Mesendoderm (in vitro differentiated cells): ENCODE measurements at regions not wholly inside any gene's neighbourhood (a gene's known extent, or its start where the extent isn't known, plus 50 kb on each side); places are given as distances from the start of the nearest gene placed in this dataset.
"Not testable (repeated sequence)": the region's sequence is repeated elsewhere in the genome, so short reads cannot be mapped to it uniquely, and the experiment has no call there.

Experiments used
- DNase-seq: peaks from one replicate; pipeline ENCODE4 v3.0.0; 2013
- H2AK5ac ChIP-seq: 2 replicates; pipeline ENCODE4 v1.6.1; 2013; ENCODE audit warnings: low read length, inconsistent platforms
- H2BK120ac ChIP-seq: 2 replicates; pipeline ENCODE4 v1.6.1; 2013; ENCODE audit warnings: low read depth, mild to moderate bottlenecking, low read length, moderate library complexity, mixed read lengths
- H2BK15ac ChIP-seq: replicated peaks from 2 replicates; pipeline ENCODE4 v1.6.1; 2013; ENCODE audit warnings: low read depth, mild to moderate bottlenecking, moderate library complexity
- H2BK5ac ChIP-seq: 2 replicates; pipeline ENCODE4 v1.6.1; 2013; ENCODE audit warnings: low read length, inconsistent platforms
- H3K18ac ChIP-seq: 2 replicates; pipeline ENCODE4 v1.6.1; 2013; ENCODE audit warnings: mild to moderate bottlenecking, low read length, mixed read lengths
- H3K23ac ChIP-seq: one replicate; pipeline ENCODE4 v1.6.1; 2013; ENCODE audit warnings: low read length
- H3K27ac ChIP-seq: 2 replicates; pipeline ENCODE4 v1.5.1; 2013; ENCODE audit warnings: low read depth, mild to moderate bottlenecking, inconsistent platforms, low read length, moderate library complexity
- H3K27me3 ChIP-seq: 2 replicates; pipeline ENCODE4 v1.6.1; 2013; ENCODE audit warnings: low read length, control low read depth, mild to moderate bottlenecking, inconsistent platforms; ENCODE audit not compliant: insufficient read depth, poor library complexity
- H3K36me3 ChIP-seq: 2 replicates; pipeline ENCODE4 v1.6.1; 2013; ENCODE audit warnings: low read length, inconsistent platforms; ENCODE audit not compliant: control insufficient read depth, insufficient read depth
- H3K4ac ChIP-seq: one replicate; pipeline ENCODE4 v1.6.1; 2013; ENCODE audit warnings: low read depth, mild to moderate bottlenecking, low read length, moderate library complexity
- H3K4me1 ChIP-seq: 2 replicates; pipeline ENCODE4 v1.6.1; 2013; ENCODE audit warnings: low read depth, low read length, inconsistent platforms; ENCODE audit not compliant: control insufficient read depth
- H3K4me2 ChIP-seq: 2 replicates; pipeline ENCODE4 v1.6.1; 2013; ENCODE audit warnings: low read length
- H3K4me3 ChIP-seq: 2 replicates; pipeline ENCODE4 v1.5.1; 2013; ENCODE audit warnings: mild to moderate bottlenecking, low read length
- H3K56ac ChIP-seq: one replicate; pipeline ENCODE4 v1.6.1; 2013; ENCODE audit warnings: low read length
- H3K79me1 ChIP-seq: 2 replicates; pipeline ENCODE4 v1.6.1; 2013; ENCODE audit warnings: low read length, inconsistent platforms
- H3K79me2 ChIP-seq: 2 replicates; pipeline ENCODE4 v1.6.1; 2013; ENCODE audit warnings: mild to moderate bottlenecking, low read length; ENCODE audit not compliant: control insufficient read depth, insufficient read depth
- H3K9ac ChIP-seq: 2 replicates; pipeline ENCODE4 v1.6.1; 2013; ENCODE audit warnings: low read length, inconsistent platforms
- H4K5ac ChIP-seq: one replicate; pipeline ENCODE4 v1.6.1; 2013; ENCODE audit warnings: low read length
- H4K8ac ChIP-seq: one replicate; pipeline ENCODE4 v1.6.1; 2013; ENCODE audit warnings: low read depth, mild to moderate bottlenecking, control low read depth, low read length, moderate library complexity
- WGBS: extraction: QIAGEN DNeasy Blood & Tissue Kit; methylation state at CpG from one replicate; pipeline ENCODE4 v1.1.7; 2013; ENCODE audit warnings: low lambda C conversion rate, missing lambda C conversion rate; ENCODE audit not compliant: insufficient coverage; ENCODE audit errors: extremely low coverage; 5-methylcytosine and 5-hydroxymethylcytosine counted together

DNA sequence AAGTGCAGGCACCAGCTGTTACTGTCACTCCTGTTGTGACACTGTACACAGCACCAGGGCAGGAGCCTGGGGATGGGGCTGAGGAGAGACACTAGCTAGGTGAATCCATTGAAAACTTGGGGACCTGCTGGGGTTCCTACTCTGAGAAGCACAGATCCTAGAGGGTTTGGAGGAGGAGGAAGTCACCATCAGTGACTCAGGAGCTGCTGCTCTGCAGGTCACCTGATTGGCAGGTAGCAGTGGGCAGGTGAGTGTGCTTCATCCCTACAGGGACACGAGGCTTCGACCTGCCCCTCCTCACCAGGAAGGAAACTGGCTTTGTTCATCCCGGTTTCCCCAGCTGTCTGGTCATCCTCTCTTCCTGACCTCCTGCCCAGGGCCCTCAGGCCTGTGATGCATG is 491.6 kb downstream of the TMEM121 start:
- not testable (repeated sequence) for H2BK5ac ChIP-seq, H3K4me2 ChIP-seq, H3K79me2 ChIP-seq, H3K27me3 ChIP-seq, H3K4ac ChIP-seq, H3K4me1 ChIP-seq, H3K4me3 ChIP-seq, H2AK5ac ChIP-seq, H3K23ac ChIP-seq, H2BK120ac ChIP-seq, H3K18ac ChIP-seq, H4K8ac ChIP-seq, H3K79me1 ChIP-seq, H3K27ac ChIP-seq, DNase-seq, H4K5ac ChIP-seq, H3K9ac ChIP-seq, H2BK15ac ChIP-seq, H3K56ac ChIP-seq, H3K36me3 ChIP-seq
- no CpG with 5 or more reads among the region's 3 CpGs for WGBS

GRCh38 chr14:106021832-106022231 is 495.4 kb downstream of the TMEM121 start:
- DNase-seq, result no peak
- no peak overlapping the region for H2AK5ac ChIP-seq
- no peak overlapping the region for H4K8ac ChIP-seq
- H3K27ac ChIP-seq, result no peak overlapping the region
- H3K79me2 ChIP-seq, result no peaks in the 10 kb centered on the region
- H3K4me2 ChIP-seq, result no peak overlapping the region
- no peak overlapping the region for H3K4ac ChIP-seq
- no peak overlapping the region for H2BK120ac ChIP-seq
- no peaks in the 10 kb centered on the region for H3K36me3 ChIP-seq
- no peak overlapping the region for H3K18ac ChIP-seq
- no peaks in the 10 kb centered on the region for H3K79me1 ChIP-seq
- H3K4me1 ChIP-seq, result no peaks in the 10 kb centered on the region
- WGBS, result no CpG with 5 or more reads among the region's 3 CpGs
- H4K5ac ChIP-seq, result no peak overlapping the region
- H3K4me3 ChIP-seq, result no peak overlapping the region
- no peak overlapping the region for H2BK5ac ChIP-seq
- no peak overlapping the region for H2BK15ac ChIP-seq
- no peak overlapping the region for H3K56ac ChIP-seq
- H3K23ac ChIP-seq, result no peak overlapping the region
- no peaks in the 10 kb centered on the region for H3K27me3 ChIP-seq
- no peak overlapping the region for H3K9ac ChIP-seq

DNA sequence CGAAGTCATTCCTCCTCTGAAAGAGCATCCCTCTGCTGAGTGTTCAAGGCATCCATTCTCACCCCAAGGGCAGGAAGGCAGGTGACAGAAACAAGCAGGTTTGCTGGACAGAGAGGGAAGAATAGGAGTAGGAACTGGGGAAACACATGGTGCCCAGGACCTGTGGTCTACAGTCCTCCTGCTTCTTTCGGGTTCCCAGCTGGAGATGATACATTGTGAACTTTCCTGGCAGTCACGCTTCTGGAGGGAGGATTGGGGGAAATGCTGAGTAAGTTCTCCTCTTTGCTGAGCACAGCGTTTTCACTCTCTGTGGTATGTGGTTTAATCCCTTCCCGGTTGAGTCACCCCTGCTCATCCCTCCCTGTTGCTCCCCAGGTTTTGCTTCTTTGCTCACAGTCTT is 496.3 kb downstream of the TMEM121 start:
- H3K4me1 ChIP-seq, H2BK5ac ChIP-seq, DNase-seq: not testable (repeated sequence)

DNA sequence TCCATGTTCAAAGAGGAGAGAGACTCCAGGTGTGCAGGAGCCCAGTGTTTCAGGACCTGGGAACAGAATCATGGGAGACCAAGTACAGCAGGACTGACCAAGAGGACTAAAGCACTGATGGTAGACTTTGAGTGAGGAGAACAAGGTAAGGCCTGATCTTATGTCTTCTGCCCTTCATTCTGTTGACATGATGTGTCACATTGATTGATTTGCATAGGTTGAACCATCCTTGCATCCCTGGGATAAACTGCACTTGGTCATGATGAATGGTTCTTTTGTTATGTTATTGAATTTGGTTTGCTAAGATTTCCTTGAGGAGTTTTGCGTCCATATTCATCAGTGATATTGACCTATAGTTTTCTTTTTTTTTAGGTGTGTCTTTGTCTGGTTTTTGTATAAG is 497.0 kb downstream of the TMEM121 start:
- Histone ChIP-seq H2BK5ac (no peak overlapping the region), H3K27me3 (no peaks in the 10 kb centered on the region), H3K23ac (no peak overlapping the region), H3K4ac (no peak overlapping the region), H3K79me2 (no peaks in the 10 kb centered on the region), H3K4me1 (no peaks in the 10 kb centered on the region), H3K4me2 (no peak overlapping the region), H3K36me3 (no peaks in the 10 kb centered on the region), H2BK15ac (no peak overlapping the region), H3K4me3 (no peak overlapping the region), H3K9ac (no peak overlapping the region), H3K18ac (no peak overlapping the region), H3K27ac (no peak overlapping the region), H4K8ac (no peak overlapping the region), H3K56ac (no peak overlapping the region), H3K79me1 (no peaks in the 10 kb centered on the region), H4K5ac (no peak overlapping the region), H2BK120ac (no peak overlapping the region), H2AK5ac (no peak overlapping the region)
- no peak for DNase-seq
- no CpG with 5 or more reads among the region's 1 CpG for WGBS

More for the DNA sequence above, 496.3 kb downstream of the TMEM121 start:
- not testable (repeated sequence) for H2BK15ac ChIP-seq, H3K27me3 ChIP-seq, H3K23ac ChIP-seq, H3K79me2 ChIP-seq, H3K4ac ChIP-seq, H4K8ac ChIP-seq, H2AK5ac ChIP-seq, H2BK120ac ChIP-seq, H3K18ac ChIP-seq, H3K56ac ChIP-seq, H3K79me1 ChIP-seq, H3K4me2 ChIP-seq, H3K9ac ChIP-seq, H3K27ac ChIP-seq, H4K5ac ChIP-seq, H3K4me3 ChIP-seq, H3K36me3 ChIP-seq
- no CpG with 5 or more reads among the region's 5 CpGs for WGBS

GRCh38 chr14:106024983-106025604 is 498.7 kb downstream of the TMEM121 start:
- no CpG with 5 or more reads among the region's 7 CpGs for WGBS
- Histone ChIP-seq H3K4me3 (no peak overlapping the region), H2BK5ac (no peak overlapping the region), H2AK5ac (no peak overlapping the region), H4K5ac (no peak overlapping the region), H3K79me1 (no peaks in the 10 kb centered on the region), H3K4me1 (no peaks in the 10 kb centered on the region), H3K23ac (no peak overlapping the region), H3K9ac (no peak overlapping the region), H3K56ac (no peak overlapping the region), H3K27ac (no peak overlapping the region), H3K18ac (no peak overlapping the region), H3K79me2 (no peaks in the 10 kb centered on the region), H3K36me3 (no peaks in the 10 kb centered on the region), H3K4ac (no peak overlapping the region), H3K27me3 (no peaks in the 10 kb centered on the region), H3K4me2 (no peak overlapping the region), H4K8ac (no peak overlapping the region), H2BK15ac (no peak overlapping the region), H2BK120ac (no peak overlapping the region)
- DNase-seq, result no peak

GRCh38 chr14:106026026-106026425 is 499.6 kb downstream of the TMEM121 start:
- Histone ChIP-seq H3K56ac (no peak overlapping the region), H4K8ac (no peak overlapping the region), H3K27ac (no peak overlapping the region), H2BK120ac (no peak overlapping the region), H4K5ac (no peak overlapping the region), H2BK5ac (no peak overlapping the region), H3K23ac (no peak overlapping the region), H3K9ac (no peak overlapping the region), H3K18ac (no peak overlapping the region), H3K79me1 (no peaks in the 10 kb centered on the region), H3K27me3 (no peaks in the 10 kb centered on the region), H3K4me1 (no peaks in the 10 kb centered on the region), H3K4me3 (no peak overlapping the region), H3K4me2 (no peak overlapping the region), H3K36me3 (no peaks in the 10 kb centered on the region), H2AK5ac (no peak overlapping the region), H2BK15ac (no peak overlapping the region), H3K79me2 (no peaks in the 10 kb centered on the region), H3K4ac (no peak overlapping the region)
- no peak for DNase-seq
- no CpG with 5 or more reads among the region's 6 CpGs for WGBS
